Fibroblast of peridontal ligament (primary cell): ENCODE measurements at regions not wholly inside any gene's neighbourhood (a gene's known extent, or its start where the extent isn't known, plus 50 kb on each side); places are given as distances from the start of the nearest gene placed in this dataset.
"Not testable (repeated sequence)": the region's sequence is repeated elsewhere in the genome, so short reads cannot be mapped to it uniquely, and the experiment has no call there.

Source experiments
- DNase-seq: peaks from one replicate; pipeline ENCODE4 v3.0.0-alpha.2; 2010; ENCODE audit errors: extremely low read depth

- no peak for DNase-seq
These were observed 252.0 kb downstream of the NR2F2 start for GRCh38 chr15:96582473-96582872.

DNA sequence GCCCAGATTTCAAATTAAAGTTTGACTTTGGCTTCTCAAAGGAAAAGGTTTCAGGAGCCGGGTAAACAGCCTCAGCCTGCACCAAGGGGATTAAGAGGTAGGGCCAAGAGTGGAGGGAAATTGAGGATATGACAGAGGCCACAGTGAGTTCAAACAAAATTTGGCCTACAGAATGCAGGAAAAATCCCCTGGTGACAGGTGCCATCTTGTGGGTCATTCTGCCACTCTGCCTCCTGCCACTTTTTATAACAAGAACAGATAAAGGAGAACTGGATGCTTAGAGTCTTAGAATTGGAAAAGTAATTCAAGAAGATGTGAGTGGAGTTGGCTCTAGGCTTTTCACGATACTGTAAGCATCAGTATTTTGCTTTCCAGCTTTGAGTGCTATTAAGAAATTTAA lies 253.2 kb downstream of the NR2F2 start:
- no peak for DNase-seq

GRCh38 chr15:96585484-96586386 lies 255.2 kb downstream of the NR2F2 start:
- DNase-seq: peak; percentile 1

DNA sequence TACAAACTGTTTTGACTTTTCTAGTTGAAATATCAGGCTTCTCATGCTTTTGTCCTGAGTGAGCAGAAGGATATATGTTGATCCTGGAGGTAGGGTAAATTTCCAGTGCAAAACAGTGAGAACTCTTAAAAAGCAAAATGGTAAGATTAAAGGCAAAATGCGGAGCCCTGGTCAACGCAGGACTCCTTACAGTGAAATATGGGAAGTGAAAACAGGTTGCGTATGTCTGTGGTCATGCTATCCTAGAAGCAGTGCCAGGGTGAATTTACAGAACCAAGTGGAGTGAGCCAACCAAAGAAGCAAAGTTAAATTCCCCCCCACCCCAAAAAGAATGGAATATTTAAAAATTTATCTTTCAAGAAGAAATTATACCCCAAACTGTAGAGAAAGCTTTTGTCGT lies 256.4 kb downstream of the NR2F2 start:
- DNase-seq: no peak

- no peak for DNase-seq
These were observed 259.4 kb downstream of the NR2F2 start for GRCh38 chr15:96589864-96590263.

DNA sequence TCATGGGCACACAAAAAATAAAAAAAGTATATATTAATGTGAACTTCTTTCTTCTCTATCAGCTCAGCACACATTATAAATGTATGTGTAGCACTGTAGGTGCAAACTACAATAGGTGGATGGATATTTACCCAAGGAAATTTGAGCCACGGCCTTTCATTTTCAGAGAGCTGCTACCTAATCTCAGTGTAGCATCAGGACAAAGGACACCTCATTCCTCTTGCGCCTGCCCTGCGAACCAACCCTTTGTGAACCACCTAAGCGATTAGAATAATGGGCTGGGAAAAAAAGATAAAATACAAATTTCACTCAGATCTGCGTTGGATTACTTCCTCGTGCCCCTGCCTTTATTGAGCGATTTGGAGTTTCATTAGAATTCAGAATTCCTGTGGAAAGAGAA lies 263.2 kb downstream of the NR2F2 start:
- DNase-seq: no peak

- DNase-seq: no peak
These were observed 265.5 kb downstream of the NR2F2 start for GRCh38 chr15:96595951-96596350.

DNA sequence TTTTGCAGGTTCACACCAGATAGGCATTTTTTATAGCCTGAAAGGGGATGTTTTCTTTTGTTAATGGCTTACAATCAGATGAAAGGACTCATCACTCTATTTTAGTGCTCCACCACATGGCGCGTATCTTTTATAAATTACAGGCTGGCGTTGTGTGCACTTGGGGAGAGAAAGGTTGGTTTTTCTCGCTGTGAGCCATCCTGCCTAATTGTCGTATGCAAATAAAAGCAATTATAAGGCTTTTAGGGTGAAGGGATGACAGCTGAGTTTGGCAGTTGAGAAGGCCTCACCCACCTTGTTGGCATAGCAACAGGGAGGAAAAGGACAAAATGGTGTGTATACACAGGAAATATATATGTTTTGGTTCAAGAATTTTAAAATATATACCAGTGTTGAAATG lies 268.0 kb downstream of the NR2F2 start:
- no peak for DNase-seq

DNA sequence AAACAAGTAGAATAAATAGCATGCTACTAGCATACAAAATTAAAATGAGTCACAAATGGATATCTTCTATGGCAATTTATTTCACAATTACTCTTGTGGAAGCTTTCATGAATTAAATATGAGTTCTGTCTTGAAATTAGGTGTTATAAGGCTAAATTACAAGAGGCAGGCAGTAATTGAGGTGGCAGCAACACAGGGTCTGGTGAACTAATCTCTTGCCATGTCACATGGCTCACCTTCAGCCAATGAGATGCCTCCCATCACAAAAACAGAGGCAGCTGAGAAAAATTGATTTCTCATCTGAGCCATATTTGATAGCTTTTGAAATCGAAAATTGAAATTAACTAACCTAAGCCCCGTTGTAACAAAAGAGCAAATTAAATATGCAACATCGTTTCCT lies 268.8 kb downstream of the NR2F2 start:
- no peak for DNase-seq

GRCh38 chr15:96600350-96600749 lies 269.9 kb downstream of the NR2F2 start:
- DNase-seq: no peak

GRCh38 chr15:96606617-96607016 lies 276.1 kb downstream of the NR2F2 start:
- no peak for DNase-seq

DNA sequence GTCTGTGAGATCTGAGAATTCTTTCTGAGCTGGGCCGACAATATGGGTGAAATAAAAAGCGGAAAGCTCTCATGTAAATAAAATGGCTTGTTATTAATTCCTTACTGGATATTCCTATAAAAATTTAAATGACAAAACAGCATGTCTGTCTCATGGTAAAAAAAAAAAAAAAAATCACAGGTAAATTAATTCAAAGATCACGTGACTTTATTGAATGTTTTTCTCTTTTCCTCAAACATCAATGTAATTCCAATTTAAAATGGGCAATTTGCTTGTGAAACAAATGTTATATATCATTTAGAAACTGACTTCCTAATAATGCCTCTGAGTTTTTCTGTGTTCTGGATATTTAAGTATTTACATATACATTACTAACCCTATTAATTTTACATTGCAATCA lies 280.3 kb downstream of the NR2F2 start:
- no peak for DNase-seq

DNA sequence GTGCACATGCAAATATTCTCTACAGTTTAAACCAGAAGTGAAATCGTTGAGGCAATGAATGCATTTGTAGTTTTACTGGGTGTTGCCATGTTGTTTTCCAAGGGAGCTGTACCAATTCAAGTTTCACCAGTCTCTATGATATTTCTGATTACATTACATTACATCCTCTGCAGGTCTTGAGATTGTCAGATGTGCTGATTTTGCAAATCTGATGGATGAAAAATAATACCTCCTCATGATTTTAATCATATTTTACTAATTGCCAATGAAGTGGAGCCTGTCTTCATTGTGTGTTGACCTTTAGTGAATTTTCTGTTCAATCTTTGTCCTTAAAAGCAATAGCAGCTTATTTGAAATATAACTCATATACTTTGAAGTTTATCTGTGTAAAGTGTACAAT lies 282.4 kb downstream of the NR2F2 start:
- DNase-seq: no peak

DNA sequence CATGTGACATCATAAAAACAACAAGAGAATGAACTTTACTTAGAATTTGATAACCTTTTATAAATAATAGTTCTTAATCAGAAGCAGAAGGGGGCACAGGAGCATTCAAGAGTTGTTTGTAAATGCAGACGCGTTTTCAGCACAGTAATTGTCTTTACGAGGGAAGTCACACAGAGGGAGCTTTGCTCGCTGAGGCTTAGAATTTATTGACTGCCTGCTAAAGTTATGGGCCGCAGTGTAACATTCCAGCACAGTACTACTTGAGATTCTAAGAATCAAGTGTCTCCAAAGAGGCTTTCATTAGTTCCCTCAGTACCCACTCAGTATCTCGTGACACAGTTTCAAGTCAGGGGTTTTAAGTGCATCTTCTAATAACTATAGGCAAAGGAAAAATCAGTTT lies 288.7 kb downstream of the NR2F2 start:
- DNase-seq: no peak

DNA sequence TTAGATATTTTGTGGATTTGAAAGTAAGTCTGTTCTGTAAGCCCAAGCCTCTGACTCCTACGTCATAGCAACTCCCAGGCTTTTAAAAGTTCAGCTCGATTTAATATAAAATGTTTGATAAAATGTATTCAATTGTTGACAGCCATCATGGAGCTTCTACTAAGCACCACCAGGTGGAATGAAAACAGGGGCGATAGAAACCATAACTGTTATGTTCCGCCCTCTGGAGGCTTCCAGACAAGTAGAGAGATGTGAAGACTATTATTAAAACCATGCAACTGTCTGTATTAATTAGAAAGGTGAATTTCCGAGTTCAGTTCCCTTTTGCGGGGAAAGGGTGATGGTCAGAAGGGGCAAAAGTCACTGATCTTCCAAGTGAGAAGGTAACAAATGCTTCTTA lies 292.2 kb downstream of the NR2F2 start:
- DNase-seq: no peak

DNA sequence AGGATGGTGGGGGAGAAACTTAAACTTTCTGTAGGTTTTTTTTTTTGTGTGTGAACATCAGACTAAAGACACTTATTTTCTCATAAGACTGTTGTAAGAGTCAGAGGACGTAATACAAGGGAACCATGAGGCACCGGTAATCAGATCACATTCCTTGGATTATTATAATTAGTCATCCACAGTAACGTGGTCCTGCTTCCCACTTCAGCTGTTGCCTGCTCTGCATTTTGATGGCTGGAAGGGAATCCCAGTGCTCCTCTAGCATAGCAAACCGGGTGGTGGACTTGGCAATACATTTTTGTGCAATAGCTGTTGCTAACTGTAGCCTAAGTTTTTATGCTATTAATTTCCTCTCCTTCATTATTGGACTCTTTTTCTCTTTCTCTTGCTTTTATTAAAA lies 294.8 kb downstream of the NR2F2 start:
- no peak for DNase-seq

DNA sequence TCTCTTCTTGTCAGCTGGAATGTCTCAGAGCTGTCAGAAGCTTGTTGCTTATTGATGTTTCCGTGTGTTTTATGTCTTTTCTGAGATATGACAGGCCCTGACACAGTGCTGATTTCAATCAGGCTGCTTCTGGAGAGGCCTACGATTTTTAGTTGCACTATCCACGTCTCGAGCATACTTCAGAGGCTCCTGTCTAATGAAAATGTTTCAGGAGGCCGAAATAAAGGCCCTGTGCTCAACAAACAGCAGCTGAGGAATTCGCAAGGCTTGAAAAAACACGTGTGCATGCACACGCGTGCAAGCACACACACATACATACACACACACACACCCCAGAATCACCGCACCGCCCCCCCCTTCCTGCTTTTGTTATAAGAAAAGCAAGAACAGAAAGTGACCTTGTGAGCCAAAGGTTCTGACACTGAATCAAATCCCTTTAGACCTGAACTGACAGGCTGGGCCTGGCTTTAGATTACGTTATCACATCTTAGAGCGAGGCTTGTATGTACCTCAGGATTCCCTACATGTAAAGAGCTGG lies 296.6 kb downstream of the NR2F2 start:
- no peak for DNase-seq

GRCh38 chr15:96629511-96629910 lies 299.0 kb downstream of the NR2F2 start:
- DNase-seq: no peak

DNA sequence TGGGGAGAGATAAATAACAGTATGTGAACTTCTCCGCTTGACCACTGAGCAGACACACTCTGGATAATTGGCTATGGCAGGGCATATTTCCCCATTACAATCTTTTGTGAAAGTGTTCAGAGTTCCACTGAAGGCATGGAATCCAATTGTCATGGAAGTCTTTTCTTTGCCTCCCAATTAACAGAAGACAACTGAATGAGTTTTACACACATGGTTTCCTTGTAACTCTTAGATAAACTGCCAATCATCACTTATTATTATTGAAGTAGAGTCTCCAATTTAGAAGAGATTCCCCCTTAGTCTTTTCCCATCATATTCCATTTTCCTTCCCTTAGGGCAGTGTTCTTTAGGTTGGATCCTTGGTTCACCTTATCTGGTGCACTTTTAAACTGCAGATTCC lies 308.3 kb downstream of the NR2F2 start:
- DNase-seq: no peak

- DNase-seq: no peak
These were observed 315.3 kb downstream of the NR2F2 start for GRCh38 chr15:96645796-96646195.

DNA sequence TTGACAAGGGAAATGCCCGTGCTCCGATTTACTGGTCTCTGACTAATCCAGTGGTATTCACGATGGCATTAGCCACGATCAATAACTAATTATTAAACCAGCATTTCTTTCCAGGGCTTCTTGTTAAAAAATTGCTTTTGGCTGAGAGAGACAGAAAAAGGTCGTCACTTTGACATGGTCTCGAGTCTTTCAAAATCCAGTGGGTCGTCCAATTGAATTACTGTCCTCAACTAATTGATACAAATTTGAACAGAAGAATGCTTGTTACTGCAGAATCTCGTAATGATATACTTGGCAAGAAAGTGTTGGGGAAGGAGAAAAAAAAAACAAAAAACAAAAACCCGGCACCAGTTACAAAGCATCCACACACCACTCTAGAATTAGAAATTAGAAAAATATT lies 318.4 kb downstream of the NR2F2 start:
- no peak for DNase-seq

- no peak for DNase-seq
These were observed 326.6 kb downstream of the NR2F2 start for GRCh38 chr15:96657096-96657495.

GRCh38 chr15:96666979-96667378 lies 336.5 kb downstream of the NR2F2 start:
- DNase-seq: not testable (repeated sequence)

GRCh38 chr15:96670389-96670788 lies 339.9 kb downstream of the NR2F2 start:
- no peak for DNase-seq
